H1 (cell line): ENCODE measurements at regions not wholly inside any gene's neighbourhood (a gene's known extent, or its start where the extent isn't known, plus 50 kb on each side); places are given as distances from the start of the nearest gene placed in this dataset.

Experiments used
- RXRA ChIP-seq: IDR thresholded peaks from 2 replicates; pipeline ENCODE4 v1.6.1; 2011; ENCODE audit warnings: low read depth, mild to moderate bottlenecking, low read length, moderate library complexity; ENCODE audit not compliant: insufficient read depth
- SAP30 ChIP-seq: fragments of 300-600 bp; sonication (generic); IDR thresholded peaks from 2 replicates; pipeline ENCODE4 v1.7.1; 2012; ENCODE audit warnings: low read length, moderate library complexity, mild to moderate bottlenecking, inconsistent platforms; ENCODE audit not compliant: insufficient read depth, insufficient replicate concordance
- SIX5 ChIP-seq: IDR thresholded peaks from 2 replicates; pipeline ENCODE4 v1.6.1; 2011; ENCODE audit warnings: mild to moderate bottlenecking, low read depth, low read length
- SP4 ChIP-seq: IDR thresholded peaks from 2 replicates; pipeline ENCODE4 v1.6.1; 2012; ENCODE audit warnings: low read length, inconsistent platforms
- TF ChIP-seq, protein P1 (sequence below): IDR thresholded peaks from 2 replicates; pipeline ENCODE4 v1.6.1; 2011; ENCODE audit warnings: low read length, improper control_type of control experiment
- TF ChIP-seq, protein P2 (sequence below): IDR thresholded peaks from 2 replicates; pipeline ENCODE4 v1.6.1; 2012; ENCODE audit warnings: low read length, inconsistent platforms

- TF ChIP-seq, protein P1, sequence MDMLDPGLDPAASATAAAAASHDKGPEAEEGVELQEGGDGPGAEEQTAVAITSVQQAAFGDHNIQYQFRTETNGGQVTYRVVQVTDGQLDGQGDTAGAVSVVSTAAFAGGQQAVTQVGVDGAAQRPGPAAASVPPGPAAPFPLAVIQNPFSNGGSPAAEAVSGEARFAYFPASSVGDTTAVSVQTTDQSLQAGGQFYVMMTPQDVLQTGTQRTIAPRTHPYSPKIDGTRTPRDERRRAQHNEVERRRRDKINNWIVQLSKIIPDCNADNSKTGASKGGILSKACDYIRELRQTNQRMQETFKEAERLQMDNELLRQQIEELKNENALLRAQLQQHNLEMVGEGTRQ, result no peak
- TF ChIP-seq RXRA (no peak), SAP30 (no peak), SP4 (no peak), SIX5 (no peak)
- TF ChIP-seq, protein P2, sequence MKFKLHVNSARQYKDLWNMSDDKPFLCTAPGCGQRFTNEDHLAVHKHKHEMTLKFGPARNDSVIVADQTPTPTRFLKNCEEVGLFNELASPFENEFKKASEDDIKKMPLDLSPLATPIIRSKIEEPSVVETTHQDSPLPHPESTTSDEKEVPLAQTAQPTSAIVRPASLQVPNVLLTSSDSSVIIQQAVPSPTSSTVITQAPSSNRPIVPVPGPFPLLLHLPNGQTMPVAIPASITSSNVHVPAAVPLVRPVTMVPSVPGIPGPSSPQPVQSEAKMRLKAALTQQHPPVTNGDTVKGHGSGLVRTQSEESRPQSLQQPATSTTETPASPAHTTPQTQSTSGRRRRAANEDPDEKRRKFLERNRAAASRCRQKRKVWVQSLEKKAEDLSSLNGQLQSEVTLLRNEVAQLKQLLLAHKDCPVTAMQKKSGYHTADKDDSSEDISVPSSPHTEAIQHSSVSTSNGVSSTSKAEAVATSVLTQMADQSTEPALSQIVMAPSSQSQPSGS, result no peak
- TF ChIP-seq, all 59 proteins: peak for 0
Measured at GRCh38 chr6:168968228-168968627, 285.4 kb downstream of the THBS2 start (continued).
